H9 (cell line): ENCODE measurements at regions not wholly inside any gene's neighbourhood (a gene's known extent, or its start where the extent isn't known, plus 50 kb on each side); places are given as distances from the start of the nearest gene placed in this dataset.

Experiments used
- DNase-seq: peaks from one replicate; pipeline ENCODE4 v3.0.0-alpha.2; 2017
- H2AFZ ChIP-seq: one replicate; pipeline ENCODE4 v1.6.1; 2013; ENCODE audit warnings: mild to moderate bottlenecking, low read length, control low read depth, moderate library complexity
- H2AK5ac ChIP-seq: 2 replicates; pipeline ENCODE4 v1.6.1; 2013; ENCODE audit warnings: low read length, control low read depth, mixed read lengths; ENCODE audit not compliant: insufficient read length
- H2BK120ac ChIP-seq: one replicate; pipeline ENCODE4 v1.6.1; 2013; ENCODE audit warnings: low read depth, mild to moderate bottlenecking, low read length, control low read depth, inconsistent platforms; ENCODE audit not compliant: poor library complexity, severe bottlenecking
- H2BK12ac ChIP-seq: 2 replicates; pipeline ENCODE4 v1.6.1; 2013; ENCODE audit warnings: low read length, control low read depth, mixed read lengths, low read depth; ENCODE audit not compliant: insufficient read length
- H2BK15ac ChIP-seq: 2 replicates; pipeline ENCODE4 v1.6.1; 2013; ENCODE audit warnings: low read depth, low read length, control low read depth
- H2BK20ac ChIP-seq: one replicate; pipeline ENCODE4 v1.6.1; 2013; ENCODE audit warnings: low read depth, mild to moderate bottlenecking, low read length, control low read depth, inconsistent platforms; ENCODE audit not compliant: poor library complexity, severe bottlenecking
- H2BK5ac ChIP-seq: 2 replicates; pipeline ENCODE4 v1.6.1; 2013; ENCODE audit warnings: low read length, control low read depth, mixed read lengths; ENCODE audit not compliant: insufficient read length
- H3K14ac ChIP-seq: 2 replicates; pipeline ENCODE4 v1.6.1; 2013; ENCODE audit warnings: low read length, control low read depth; ENCODE audit not compliant: insufficient read depth
- H3K18ac ChIP-seq: 2 replicates; pipeline ENCODE4 v1.6.1; 2013; ENCODE audit warnings: low read depth, mild to moderate bottlenecking, mixed read lengths, low read length, control low read depth; ENCODE audit not compliant: insufficient read length
- H3K23ac ChIP-seq: 2 replicates; pipeline ENCODE4 v1.6.1; 2013; ENCODE audit warnings: low read length, control low read depth, mixed read lengths, low read depth; ENCODE audit not compliant: insufficient read length
- H3K23me2 ChIP-seq: 2 replicates; pipeline ENCODE4 v1.6.1; 2013; ENCODE audit warnings: low read depth, mild to moderate bottlenecking, mixed read lengths, low read length, control low read depth; ENCODE audit not compliant: insufficient read length, poor library complexity, severe bottlenecking
- H3K27ac ChIP-seq: 2 replicates; pipeline ENCODE4 v1.5.1; 2013; ENCODE audit warnings: low read length, control low read depth, mixed read lengths, low read depth; ENCODE audit not compliant: insufficient read length
- H3K27me3 ChIP-seq: 2 replicates; pipeline ENCODE4 v1.6.1; 2013; ENCODE audit warnings: low read length, control low read depth, inconsistent platforms; ENCODE audit not compliant: insufficient read depth
- H3K4ac ChIP-seq: 2 replicates; pipeline ENCODE4 v1.6.1; 2013; ENCODE audit warnings: low read depth, mild to moderate bottlenecking, control low read depth, inconsistent platforms, low read length, moderate library complexity
- H3K4me1 ChIP-seq: 2 replicates; pipeline ENCODE4 v1.6.1; 2013; ENCODE audit warnings: low read length, control low read depth, inconsistent platforms; ENCODE audit not compliant: insufficient read depth
- H3K4me2 ChIP-seq: 2 replicates; pipeline ENCODE4 v1.6.1; 2013; ENCODE audit warnings: low read length, control low read depth, mixed read lengths; ENCODE audit not compliant: insufficient read length, insufficient read depth
- H3K56ac ChIP-seq: 2 replicates; pipeline ENCODE4 v1.6.1; 2013; ENCODE audit warnings: low read depth, mild to moderate bottlenecking, mixed read lengths, low read length, control low read depth; ENCODE audit not compliant: insufficient read length
- H3K79me1 ChIP-seq: 2 replicates; pipeline ENCODE4 v1.6.1; 2013; ENCODE audit warnings: low read depth, mild to moderate bottlenecking, moderate library complexity, low read length, control low read depth, inconsistent platforms; ENCODE audit not compliant: insufficient read depth, poor library complexity, severe bottlenecking
- H3K79me2 ChIP-seq: 2 replicates; pipeline ENCODE4 v1.6.1; 2013; ENCODE audit warnings: low read length, control low read depth, inconsistent platforms; ENCODE audit not compliant: insufficient read depth
- H3K9ac ChIP-seq: 2 replicates; pipeline ENCODE4 v1.6.1; 2013; ENCODE audit warnings: low read length, control low read depth, mixed read lengths; ENCODE audit not compliant: insufficient read length; ENCODE audit errors: extremely low read depth
- H3K9me3 ChIP-seq: one replicate; pipeline ENCODE4 v1.6.1; 2013; ENCODE audit warnings: low read depth, low read length, inconsistent platforms; ENCODE audit not compliant: control insufficient read depth
- H3T11ph ChIP-seq: one replicate; pipeline ENCODE4 v1.6.1; 2013; ENCODE audit warnings: mild to moderate bottlenecking, low read length, control low read depth, inconsistent platforms
- H4K20me1 ChIP-seq: one replicate; pipeline ENCODE4 v1.6.1; 2013; ENCODE audit not compliant: control insufficient read depth, insufficient read length, insufficient read depth
- H4K5ac ChIP-seq: 2 replicates; pipeline ENCODE4 v1.6.1; 2013; ENCODE audit warnings: low read depth, mild to moderate bottlenecking, mixed read lengths, low read length, control low read depth; ENCODE audit not compliant: insufficient read length
- H4K8ac ChIP-seq: replicated peaks from 2 replicates; pipeline ENCODE4 v1.6.1; 2013; ENCODE audit warnings: low read length, control low read depth, mixed read lengths, low read depth; ENCODE audit not compliant: insufficient read length
- H4K91ac ChIP-seq: 2 replicates; pipeline ENCODE4 v1.6.1; 2013; ENCODE audit warnings: low read depth, mild to moderate bottlenecking, moderate library complexity, mixed read lengths, low read length, control low read depth; ENCODE audit not compliant: insufficient read length
- H3K27ac Mint-ChIP-seq, 3 experiments: 2 replicates in 2 of 3; 3 replicates in 1 of 3; pipeline ENCODE4 v1.8.0; 2020 to 2021; ENCODE audit warnings: mixed read lengths in 3 of 3, mild to moderate bottlenecking in 1 of 3, moderate library complexity in 1 of 3
- H3K27me3 Mint-ChIP-seq: 2 replicates; pipeline ENCODE4 v1.8.0; 2021; ENCODE audit warnings: low read depth, mild to moderate bottlenecking, moderate library complexity, mixed read lengths
- H3K36me3 Mint-ChIP-seq, 3 experiments: 2 replicates in 2 of 3; 3 replicates in 1 of 3; pipeline ENCODE4 v1.8.0; 2020 to 2021; ENCODE audit warnings: low read depth in 3 of 3, mixed read lengths in 3 of 3; ENCODE audit not compliant: insufficient read depth in 1 of 3
- H3K4me1 Mint-ChIP-seq, 2 experiments: 2 replicates each; pipeline ENCODE4 v1.8.0; 2020; ENCODE audit warnings: mixed read lengths in 2 of 2
- H3K4me3 Mint-ChIP-seq, 2 experiments: 2 replicates in 1 of 2; 3 replicates in 1 of 2; pipeline ENCODE4 v1.8.0; 2020 to 2021; ENCODE audit warnings: mild to moderate bottlenecking in 2 of 2, mixed read lengths in 2 of 2, moderate library complexity in 1 of 2
- H3K9me3 Mint-ChIP-seq, 2 experiments: 2 replicates in 1 of 2; 3 replicates in 1 of 2; pipeline ENCODE4 v1.8.0; 2020; ENCODE audit warnings: mild to moderate bottlenecking in 2 of 2, mixed read lengths in 2 of 2, moderate library complexity in 1 of 2
- CTCF ChIP-seq: fragments of 200-600 bp; sonication (generic); conservative IDR thresholded peaks from 3 replicates; pipeline ENCODE4 v1.8.0; 2021; ENCODE audit warnings: antibody characterized with exemption, mild to moderate bottlenecking
- WGBS: extraction: QIAGEN DNeasy Blood & Tissue Kit; methylation state at CpG from one replicate; pipeline ENCODE4 v1.1.7; 2013; ENCODE audit warnings: missing lambda C conversion rate, low lambda C conversion rate, mixed read lengths; ENCODE audit not compliant: insufficient read length; ENCODE audit errors: extremely low coverage; 5-methylcytosine and 5-hydroxymethylcytosine counted together

- no peak for TF ChIP-seq CTCF
- no peak overlapping the region for H2BK20ac ChIP-seq
- no peak overlapping the region for H3K4me3 Mint-ChIP-seq
- H3K4ac ChIP-seq: no peak overlapping the region
- H3K4me2 ChIP-seq: no peak overlapping the region
- H2AFZ ChIP-seq: no peak overlapping the region
- H3K79me1 ChIP-seq: no peaks in the 10 kb centered on the region
- no peak overlapping the region for H3K56ac ChIP-seq
- no peak overlapping the region for H3K27ac ChIP-seq
- H2BK15ac ChIP-seq: no peak overlapping the region
- H3K9me3 Mint-ChIP-seq: peaks cover 0 to 4% of the 10 kb centered on the region in 2 experiments; a peak in 2 of 5 replicates
- H3K23ac ChIP-seq: no peak overlapping the region
- no peaks in the 10 kb centered on the region for H3K4me1 ChIP-seq
- H3K27ac Mint-ChIP-seq: no peak overlapping the region
- H3K9me3 ChIP-seq: no peaks in the 10 kb centered on the region
- H4K5ac ChIP-seq: no peak overlapping the region
- H3K14ac ChIP-seq: no peak overlapping the region
- no CpG with 5 or more reads among the region's 1 CpG for WGBS
- H3K4me1 Mint-ChIP-seq: peaks cover 7 to 12% of the 10 kb centered on the region in 2 experiments
- no peak overlapping the region for H2BK5ac ChIP-seq
- no peaks in the 10 kb centered on the region for H3K79me2 ChIP-seq
- no peak overlapping the region for H3K18ac ChIP-seq
- H3T11ph ChIP-seq: no peak overlapping the region
- H4K20me1 ChIP-seq: no peaks in the 10 kb centered on the region
- H3K23me2 ChIP-seq: no peaks in the 10 kb centered on the region
- H4K8ac ChIP-seq: no peak overlapping the region
- H4K91ac ChIP-seq: no peak overlapping the region
- no peak overlapping the region for H2AK5ac ChIP-seq
- no peak overlapping the region for H2BK12ac ChIP-seq
- no peak for DNase-seq
- no peaks in the 10 kb centered on the region for H3K27me3 ChIP-seq
- peaks cover 0 to 6% (median 2%) of the 10 kb centered on the region in 3 experiments; a peak in 5 of 7 replicates for H3K36me3 Mint-ChIP-seq
- H2BK120ac ChIP-seq: no peak overlapping the region
- H3K27me3 Mint-ChIP-seq: no peaks in the 10 kb centered on the region
- H3K9ac ChIP-seq: no peak overlapping the region
Observed at GRCh38 chr9:22622815-22623214, 176.2 kb downstream of the DMRTA1 start.
